Fibroblast of mammary gland (primary cell): ENCODE measurements at regions not wholly inside any gene's neighbourhood (a gene's known extent, or its start where the extent isn't known, plus 50 kb on each side); places are given as distances from the start of the nearest gene placed in this dataset.

Source experiments
- DNase-seq: peaks from one replicate; pipeline ENCODE4 v3.0.0-alpha.2; 2010; ENCODE audit warnings: low read depth
- H3K4me3 ChIP-seq: 2 replicates; pipeline ENCODE4 v1.5.1; 2011; ENCODE audit warnings: low read depth, mild to moderate bottlenecking, low read length, moderate library complexity; ENCODE audit not compliant: control insufficient read depth
- CTCF ChIP-seq: conservative IDR thresholded peaks from 2 replicates; pipeline ENCODE4 v1.5.1; 2011; ENCODE audit warnings: low read depth, low read length, inconsistent platforms; ENCODE audit not compliant: control insufficient read depth, insufficient read depth

- no peak for DNase-seq
- no peak for TF ChIP-seq CTCF
- H3K4me3 ChIP-seq: no peak overlapping the region
Measured at GRCh38 chr1:228899421-228899956, 164.2 kb downstream of the RHOU start.

- TF ChIP-seq CTCF: no peak
- no peak overlapping the region for H3K4me3 ChIP-seq
- DNase-seq: peak; percentile 69
Measured at GRCh38 chr1:228900099-228900885, 165.0 kb downstream of the RHOU start.

GRCh38 chr1:228900886-228901392, 165.7 kb downstream of the RHOU start:
- no peak overlapping the region for H3K4me3 ChIP-seq
- no peak for DNase-seq
- no peak for TF ChIP-seq CTCF

- no peak for DNase-seq
- TF ChIP-seq CTCF: no peak
- no peak overlapping the region for H3K4me3 ChIP-seq
Measured at GRCh38 chr1:228901936-228902681, 166.8 kb downstream of the RHOU start.

- no peak overlapping the region for H3K4me3 ChIP-seq
- DNase-seq: peak; percentile 99
- TF ChIP-seq CTCF: no peak
Measured at GRCh38 chr1:228902781-228903433, 167.6 kb downstream of the RHOU start.

GRCh38 chr1:228903434-228904071, 168.3 kb downstream of the RHOU start:
- DNase-seq: peak; percentile 25
- H3K4me3 ChIP-seq: no peak overlapping the region
- no peak for TF ChIP-seq CTCF
